ENCODE measurements at regions not wholly inside any gene's neighbourhood (a gene's known extent, or its start where the extent isn't known, plus 50 kb on each side); places are given as distances from the start of the nearest gene placed in this dataset.
A peak's percentile ranks its signal among the peaks of the same experiment; 100 is the strongest.
"Not testable (repeated sequence)": the region's sequence is repeated elsewhere in the genome, so short reads cannot be mapped to it uniquely, and the experiment has no call there.

GRCh38 chr7:108818742-108819141 lies 249.1 kb downstream of the DNAJB9 start:
- DNase-seq = peak; percentile 13

DNA sequence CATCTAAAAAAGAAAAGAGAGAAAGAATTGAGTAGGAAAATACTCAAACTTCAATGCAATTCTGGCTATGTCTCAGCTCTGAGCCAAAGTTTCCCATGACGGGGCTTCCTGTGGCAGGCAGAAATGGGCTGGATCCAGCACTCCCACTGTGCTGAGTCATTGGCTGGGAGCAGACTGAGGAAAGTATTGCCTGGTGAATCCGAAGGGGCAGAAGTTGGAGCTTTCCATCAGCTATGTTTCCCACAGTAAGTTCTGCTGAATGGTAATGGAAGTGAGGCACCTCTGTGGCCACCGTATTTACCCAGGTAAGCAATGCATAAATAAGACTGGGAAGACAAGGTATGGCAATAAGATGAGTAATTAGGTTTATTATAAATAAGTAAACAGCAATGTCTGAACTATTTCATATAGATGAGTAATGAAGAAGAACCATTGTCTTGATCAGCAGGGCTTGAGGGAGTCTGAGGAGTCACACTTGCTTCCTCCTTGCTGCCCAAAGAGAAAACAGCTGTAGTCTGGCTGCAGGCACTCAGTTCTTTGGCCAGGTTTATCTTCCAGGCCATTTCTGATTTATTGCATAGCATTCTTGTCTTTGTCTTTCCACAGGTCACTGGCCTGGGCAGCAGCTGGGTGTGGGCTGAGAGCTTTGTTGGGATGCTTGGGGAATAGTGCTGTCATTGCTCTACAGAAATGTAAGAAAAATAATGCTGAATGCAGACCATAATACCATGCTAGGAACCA lies 255.3 kb downstream of the DNAJB9 start:
- peak; percentile 89 for DNase-seq

- DNase-seq = no peak
Observed at GRCh38 chr7:108825581-108825909, 255.9 kb downstream of the DNAJB9 start.

GRCh38 chr7:108836256-108836655 lies 266.6 kb downstream of the DNAJB9 start:
- DNase-seq = peak; percentile 50

DNA sequence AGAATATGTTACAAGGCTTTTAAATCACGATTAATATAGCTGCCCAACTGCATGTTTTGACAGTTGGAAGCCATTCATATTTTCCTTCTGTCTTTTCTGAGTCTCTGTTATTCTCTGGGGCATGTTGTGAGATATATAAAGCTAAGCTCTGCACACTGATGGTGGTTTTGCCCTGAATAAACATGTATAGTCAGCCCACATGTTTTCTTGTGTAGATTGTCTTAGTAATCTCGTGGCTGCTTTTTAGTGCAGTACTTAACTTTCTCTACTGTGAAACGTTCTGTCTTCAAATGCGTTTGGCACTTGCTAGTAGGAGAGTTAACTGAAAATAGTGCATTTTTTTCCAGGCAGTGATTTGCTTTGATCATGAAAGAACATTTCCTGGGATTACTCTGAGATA lies 268.5 kb downstream of the DNAJB9 start:
- DNase-seq = peak; percentile 30

DNA sequence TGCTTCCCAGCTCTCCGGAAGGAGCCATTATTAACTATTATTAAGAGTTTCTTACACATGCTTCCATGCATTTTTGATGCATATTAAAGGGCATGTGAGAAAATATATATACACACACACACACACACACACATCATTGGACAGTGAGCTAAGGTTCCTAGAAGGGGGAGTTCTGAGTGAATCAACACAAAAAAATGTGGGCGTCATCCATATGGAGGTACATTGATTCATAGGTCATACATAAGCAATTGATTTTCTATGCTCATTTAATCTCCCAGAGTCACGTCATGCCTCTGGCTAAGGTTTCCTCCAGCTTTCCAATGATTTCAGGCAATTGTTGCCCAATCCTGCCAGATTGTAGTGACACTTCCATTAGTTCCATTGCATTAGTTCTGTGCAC lies 269.4 kb downstream of the DNAJB9 start:
- DNase-seq = peak; percentile 79

DNA sequence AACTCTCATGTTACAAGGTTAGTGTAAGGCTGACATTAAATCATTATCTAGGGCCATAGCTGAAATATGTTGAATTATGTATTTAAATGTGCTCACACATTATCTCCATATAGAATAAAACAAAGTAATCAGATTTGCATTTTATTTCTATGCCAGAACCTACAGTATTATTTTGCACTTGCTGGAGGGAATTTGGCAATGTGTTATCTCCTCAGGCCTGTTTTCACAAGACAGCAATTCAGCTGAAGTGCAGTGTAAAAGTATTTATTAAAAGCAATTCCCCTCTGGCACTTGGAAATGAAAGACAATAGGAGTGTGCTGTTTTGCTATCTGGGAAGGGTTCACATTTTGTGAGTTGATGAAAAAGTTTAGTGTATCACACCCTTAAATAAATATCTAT lies 276.3 kb downstream of the DNAJB9 start:
- DNase-seq = no peak

DNA sequence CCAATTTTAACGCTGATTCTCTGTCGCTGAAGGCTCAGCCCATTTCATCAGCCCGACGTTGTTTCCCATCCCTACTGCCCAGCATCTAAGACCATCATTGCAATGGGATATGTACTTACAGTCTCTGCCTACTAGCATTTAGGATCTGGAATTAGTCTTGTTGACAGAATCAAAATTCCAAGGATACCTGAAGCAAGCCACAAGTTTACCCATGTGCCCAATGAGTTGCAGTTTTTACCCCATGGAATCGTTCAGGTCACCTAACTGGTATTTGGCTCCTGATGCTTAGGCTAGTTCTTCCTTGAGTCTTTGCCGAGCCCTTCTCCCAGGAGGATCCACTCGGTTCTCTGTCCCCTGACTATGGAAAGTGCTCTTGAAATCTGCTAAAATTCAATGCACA lies 276.8 kb downstream of the DNAJB9 start:
- no peak for DNase-seq

DNA sequence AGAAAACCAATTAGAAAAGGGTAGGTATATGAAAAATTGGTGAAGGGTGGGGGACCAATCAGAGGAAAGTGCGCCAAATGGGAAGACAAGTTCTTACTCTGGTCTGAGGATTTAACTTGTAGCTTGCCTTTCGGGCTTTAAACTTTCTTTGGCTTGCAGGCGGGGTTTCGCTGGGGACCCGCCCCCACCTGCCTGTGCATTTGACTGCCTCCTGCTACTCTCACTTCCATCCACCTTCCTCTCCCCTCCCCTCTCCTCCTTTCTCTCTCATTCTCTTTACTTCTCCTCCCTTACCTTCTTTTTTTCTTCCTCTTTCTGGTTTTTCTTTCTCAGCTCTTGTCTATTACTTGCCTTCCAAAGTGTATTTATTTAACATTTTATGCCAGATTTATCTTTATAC lies 278.8 kb downstream of the DNAJB9 start:
- DNase-seq = no peak

GRCh38 chr7:108860615-108861014 lies 290.9 kb downstream of the DNAJB9 start:
- no peak for DNase-seq

DNA sequence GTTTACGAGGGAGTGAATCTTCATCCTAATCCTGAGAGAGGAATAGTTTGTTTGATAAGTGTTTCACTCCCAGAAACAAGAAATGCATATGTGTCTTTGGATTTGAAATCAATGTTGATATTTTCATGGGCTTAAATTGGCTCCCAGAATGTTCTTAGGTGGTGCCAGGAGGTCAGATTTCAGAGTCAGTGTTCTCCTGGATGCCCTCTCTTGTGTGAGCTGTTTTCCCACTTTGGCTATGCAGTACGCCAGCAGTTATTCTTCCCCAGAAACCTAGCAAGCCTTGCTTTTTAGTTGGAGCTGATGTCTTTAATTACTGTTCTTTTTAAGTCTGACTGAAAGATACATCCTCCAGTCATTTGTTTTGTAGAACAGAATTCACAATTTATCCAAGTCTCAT lies 291.4 kb downstream of the DNAJB9 start:
- DNase-seq = no peak

DNA sequence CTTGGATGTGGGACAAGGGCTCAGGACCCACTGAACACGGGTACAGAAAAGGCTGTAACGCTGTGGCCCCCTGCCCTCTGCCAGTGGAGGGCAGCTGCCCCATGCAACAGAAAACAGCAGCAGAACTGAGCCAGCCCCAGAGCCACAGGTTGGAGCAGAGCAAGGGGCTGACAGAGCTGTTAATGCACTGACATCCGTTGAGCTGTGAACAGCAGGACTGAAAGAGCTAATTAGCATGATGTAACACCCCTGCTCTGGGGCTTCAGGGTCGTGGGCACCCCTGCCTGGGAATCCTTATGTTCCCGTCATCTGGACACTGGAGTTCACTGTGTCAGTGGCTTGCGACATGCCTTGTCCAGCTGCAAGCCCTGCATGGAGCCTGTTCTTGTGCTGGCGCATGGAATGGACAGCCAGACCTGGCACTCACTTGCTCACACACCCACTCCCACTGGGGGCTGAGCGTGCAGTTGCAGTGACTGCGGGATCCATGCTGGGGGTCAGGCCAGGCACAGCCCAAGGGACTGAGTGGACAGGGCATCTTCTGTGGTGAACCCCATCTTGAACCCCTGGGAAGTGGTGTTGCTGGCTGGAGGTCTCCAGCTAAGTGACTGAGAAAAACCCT lies 293.7 kb downstream of the DNAJB9 start:
- DNase-seq = no peak

DNA sequence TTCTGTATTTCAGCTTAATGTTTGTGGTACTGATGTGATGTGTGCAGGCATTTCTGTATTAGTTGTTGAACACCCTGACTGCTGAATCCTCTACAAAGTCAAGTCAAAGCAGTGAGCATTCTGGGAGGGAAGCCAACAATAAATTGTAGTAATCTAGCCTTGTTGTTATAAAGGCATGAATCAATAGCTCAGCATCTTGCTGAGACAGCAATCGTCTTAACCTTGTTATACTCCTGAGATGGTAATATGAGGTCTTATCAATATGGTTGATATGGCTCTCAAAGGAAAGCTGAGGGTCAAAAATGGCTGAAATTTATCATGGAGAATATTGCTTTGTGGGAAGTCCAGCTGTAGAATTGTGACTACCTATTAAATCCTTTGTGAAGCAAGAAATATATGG lies 299.4 kb downstream of the DNAJB9 start:
- no peak for DNase-seq

DNA sequence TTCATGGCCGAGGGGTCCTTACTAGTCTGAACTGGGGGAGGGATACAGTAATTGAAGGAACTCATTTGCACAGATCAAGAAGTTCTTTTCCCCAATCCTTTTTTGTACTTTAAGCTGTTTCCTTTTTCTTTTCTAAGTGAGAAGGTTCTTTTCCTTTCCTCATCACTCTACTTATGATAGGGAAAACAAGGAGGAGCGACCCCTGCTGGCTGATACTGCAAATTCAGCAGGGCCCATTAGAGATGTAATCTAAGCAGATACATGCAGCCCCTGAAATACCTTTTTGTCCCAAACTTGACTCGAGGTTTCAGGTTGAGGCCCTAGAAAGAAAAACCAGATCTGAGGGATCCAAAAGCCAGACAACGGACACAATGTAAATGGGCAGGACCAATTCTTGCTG lies 305.5 kb downstream of the DNAJB9 start:
- DNase-seq = peak; percentile 24

GRCh38 chr7:108890862-108891261 lies 321.2 kb downstream of the DNAJB9 start:
- DNase-seq = no peak

DNA sequence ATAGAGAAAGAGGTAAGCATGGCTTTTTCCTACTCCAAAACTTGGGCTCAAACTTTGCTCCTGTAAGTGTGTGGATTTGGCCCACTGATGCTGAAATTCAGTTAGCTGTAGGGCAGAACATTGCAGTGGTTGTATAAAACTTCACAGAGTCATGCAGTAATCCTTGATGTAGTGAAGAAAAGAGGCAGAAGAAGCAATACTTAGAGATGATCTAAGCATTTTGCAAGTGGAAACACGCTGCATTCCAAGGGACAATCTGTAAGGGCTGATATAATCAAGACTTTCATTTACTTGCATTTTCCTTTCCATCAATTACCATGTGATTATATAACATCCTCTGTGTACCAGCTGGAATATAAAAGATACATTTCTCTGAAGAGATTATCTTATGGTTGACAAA lies 338.8 kb downstream of the DNAJB9 start:
- no peak for DNase-seq

GRCh38 chr7:108911016-108911415 lies 341.3 kb downstream of the DNAJB9 start:
- no peak for DNase-seq

DNA sequence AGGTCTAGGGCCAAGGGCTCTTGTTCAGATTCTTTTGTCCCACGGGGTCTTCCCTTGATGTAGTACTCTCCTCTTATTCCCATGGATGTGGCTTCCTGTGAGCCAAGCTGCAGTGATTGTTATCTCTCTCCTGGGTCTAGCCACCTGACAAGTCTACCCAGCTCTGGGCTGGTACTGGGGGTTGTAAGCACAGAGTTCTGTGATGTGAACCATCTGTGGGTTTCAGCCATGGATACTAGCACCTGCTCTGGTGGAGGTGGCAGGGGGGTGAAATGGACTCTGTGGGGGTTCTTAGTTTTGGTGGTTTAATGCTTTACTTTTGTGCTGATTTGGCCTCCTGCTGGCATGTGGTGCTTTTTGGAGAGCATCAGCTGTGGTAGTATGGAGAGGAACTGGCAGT lies 350.8 kb downstream of the DNAJB9 start:
- no peak for DNase-seq

GRCh38 chr7:108943048-108943447 lies 373.4 kb downstream of the DNAJB9 start:
- not testable (repeated sequence) for DNase-seq

GRCh38 chr7:108947526-108947925 lies 377.9 kb downstream of the DNAJB9 start:
- no peak for DNase-seq

- DNase-seq = no peak
Observed at GRCh38 chr7:108972004-108972403, 402.3 kb downstream of the DNAJB9 start.

DNA sequence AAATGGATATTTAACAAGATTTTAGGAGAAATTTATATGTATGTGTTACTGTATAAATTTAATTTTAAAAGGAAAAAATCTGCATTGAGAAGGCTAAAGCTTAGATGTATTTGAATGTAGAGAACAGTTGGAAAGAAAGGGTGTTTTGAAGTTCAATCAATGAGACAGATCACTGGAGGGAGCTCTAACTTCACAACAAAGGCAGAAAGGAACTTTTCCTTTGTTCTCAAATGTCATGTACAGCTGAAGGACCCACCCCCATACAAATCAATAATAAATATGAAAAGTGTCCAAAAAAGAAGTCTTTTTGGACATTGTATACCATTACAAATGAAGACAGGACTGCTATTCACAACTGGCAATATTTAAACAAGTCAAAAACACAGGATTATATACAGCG lies 403.4 kb downstream of the DNAJB9 start:
- no peak for DNase-seq

DNA sequence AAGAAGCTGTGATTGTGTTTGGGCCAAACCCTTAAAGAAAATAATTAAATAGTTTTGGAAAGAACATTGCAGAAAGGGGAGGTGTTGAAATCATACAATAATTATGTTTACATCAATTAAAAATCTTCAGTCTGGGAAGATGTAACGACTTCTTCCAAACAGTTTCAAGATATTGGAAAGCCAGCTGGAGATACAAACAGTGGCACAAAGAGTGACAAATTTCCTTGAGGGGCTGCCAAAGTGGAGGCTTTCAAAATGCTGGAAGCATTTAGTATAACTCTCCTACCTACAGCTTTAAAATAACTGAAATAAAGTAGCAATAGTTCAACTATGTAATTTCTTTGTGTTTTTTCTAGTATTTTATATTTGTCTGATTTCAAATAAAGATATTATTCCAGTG lies 405.0 kb downstream of the DNAJB9 start:
- DNase-seq = no peak

DNA sequence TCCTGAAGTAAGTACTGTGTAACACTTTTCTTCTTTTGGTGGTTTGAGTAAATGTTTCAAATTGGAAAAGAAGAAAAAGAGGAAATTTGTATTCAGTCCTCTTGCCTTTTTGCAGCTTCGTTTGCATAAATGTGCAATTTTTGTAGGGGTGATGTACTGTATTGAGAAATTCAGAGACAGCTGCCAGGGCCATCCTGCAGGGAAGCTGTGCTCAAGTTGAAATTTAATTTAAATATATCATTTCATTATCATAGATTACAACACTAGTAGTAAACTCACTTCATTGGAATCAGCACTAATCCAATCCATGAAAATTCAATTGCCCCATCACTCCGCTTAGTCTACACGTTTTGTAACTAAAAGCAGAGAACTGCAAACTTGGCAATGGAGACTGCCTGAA lies 415.4 kb downstream of the DNAJB9 start:
- no peak for DNase-seq

GRCh38 chr7:108989319-108989718 lies 419.6 kb downstream of the DNAJB9 start:
- no peak for DNase-seq
